Neural progenitor cell (in vitro differentiated cells): ENCODE measurements at regions not wholly inside any gene's neighbourhood (a gene's known extent, or its start where the extent isn't known, plus 50 kb on each side); places are given as distances from the start of the nearest gene placed in this dataset.

Experiments
- DNase-seq: peaks from one replicate; pipeline ENCODE4 v3.0.0-alpha.2; 2016; ENCODE audit warnings: low spot score
- H2AFZ ChIP-seq: fragments of 200-600 bp; sonication (generic); replicated peaks from 2 replicates; pipeline ENCODE4 v1.6.1; 2016; ENCODE audit warnings: antibody characterized with exemption
- H3F3A ChIP-seq: fragments of 200-600 bp; sonication (generic); 2 replicates; pipeline ENCODE4 v1.6.1; 2016; ENCODE audit warnings: antibody characterized with exemption, low read depth
- H3K27ac ChIP-seq: fragments of 200-600 bp; sonication (generic); 2 replicates; pipeline ENCODE4 v1.5.1; 2016; ENCODE audit warnings: mild to moderate bottlenecking
- H3K27me3 ChIP-seq: fragments of 200-600 bp; sonication (generic); 2 replicates; pipeline ENCODE4 v1.6.1; 2016; ENCODE audit warnings: mild to moderate bottlenecking, moderate library complexity
- H3K36me3 ChIP-seq: fragments of 200-600 bp; sonication (generic); 2 replicates; pipeline ENCODE4 v1.5.1; 2016
- H3K4me1 ChIP-seq: fragments of 200-600 bp; sonication (generic); 2 replicates; pipeline ENCODE4 v1.6.1; 2016; ENCODE audit warnings: mixed run types
- H3K4me2 ChIP-seq: fragments of 200-600 bp; sonication (generic); 2 replicates; pipeline ENCODE4 v1.6.1; 2016
- H3K4me3 ChIP-seq: fragments of 200-600 bp; sonication (generic); 2 replicates; pipeline ENCODE4 v1.5.1; 2016
- H3K79me2 ChIP-seq: fragments of 200-600 bp; sonication (generic); 2 replicates; pipeline ENCODE4 v1.6.1; 2016; ENCODE audit warnings: low read depth
- H3K9ac ChIP-seq: fragments of 200-600 bp; sonication (generic); 2 replicates; pipeline ENCODE4 v1.6.1; 2016
- H3K9me3 ChIP-seq: fragments of 200-600 bp; sonication (generic); 2 replicates; pipeline ENCODE4 v1.5.1; 2016; ENCODE audit warnings: low read depth
- H4K20me1 ChIP-seq: fragments of 200-600 bp; sonication (generic); 2 replicates; pipeline ENCODE4 v1.6.1; 2016; ENCODE audit warnings: low read depth
- H3K27ac Mint-ChIP-seq: 3 replicates; pipeline ENCODE4 v1.8.0; 2021; ENCODE audit warnings: mixed read lengths
- H3K27me3 Mint-ChIP-seq: 2 replicates; pipeline ENCODE4 v1.8.0; 2022; ENCODE audit warnings: low read depth, mild to moderate bottlenecking, inconsistent platforms, moderate library complexity, mixed read lengths; ENCODE audit not compliant: insufficient read depth
- H3K36me3 Mint-ChIP-seq: 3 replicates; pipeline ENCODE4 v1.8.0; 2021; ENCODE audit warnings: mixed read lengths
- H3K4me1 Mint-ChIP-seq: 3 replicates; pipeline ENCODE4 v1.8.0; 2021; ENCODE audit warnings: mixed read lengths
- H3K4me3 Mint-ChIP-seq: 3 replicates; pipeline ENCODE4 v1.8.0; 2021; ENCODE audit warnings: mild to moderate bottlenecking, moderate library complexity, mixed read lengths
- H3K9me3 Mint-ChIP-seq: 3 replicates; pipeline ENCODE4 v1.8.0; 2020; ENCODE audit warnings: mixed read lengths
- CTCF ChIP-seq: fragments of 200-600 bp; sonication (generic); IDR thresholded peaks from 2 replicates; pipeline ENCODE4 v1.5.1; 2017; ENCODE audit warnings: antibody characterized with exemption, mild to moderate bottlenecking
- EZH2 ChIP-seq: fragments of 200-600 bp; sonication (generic); IDR thresholded peaks from 2 replicates; pipeline ENCODE4 v1.6.1; 2017; ENCODE audit warnings: antibody characterized with exemption, mild to moderate bottlenecking, moderate library complexity
- EZH2phosphoT487 ChIP-seq: fragments of 200-600 bp; sonication (generic); IDR thresholded peaks from 2 replicates; pipeline ENCODE4 v1.6.1; 2017; ENCODE audit warnings: antibody characterized with exemption

DNA sequence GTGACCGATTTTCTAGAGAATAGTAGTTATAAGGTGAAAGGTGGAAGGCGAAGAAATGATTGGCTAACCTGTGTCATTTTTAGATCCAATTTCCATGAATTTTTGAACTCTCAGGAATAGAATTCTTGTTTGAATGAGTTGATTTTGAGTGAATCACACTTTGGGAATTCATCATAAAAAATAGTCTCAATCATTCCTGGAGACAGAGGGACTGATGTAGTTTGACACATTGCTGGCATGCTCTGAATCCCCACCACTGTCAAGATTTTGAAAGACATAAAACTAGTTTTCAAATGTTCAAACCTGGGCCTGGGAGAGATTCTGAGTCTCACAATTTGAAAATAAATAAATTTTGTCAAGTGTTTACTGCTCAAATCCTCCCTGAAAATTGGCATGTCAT, 861.4 kb upstream of the RAG2 start:
- Mint-ChIP-seq H3K36me3 (no peaks in the 10 kb centered on the region), H3K4me3 (no peak overlapping the region), H3K4me1 (no peaks in the 10 kb centered on the region), H3K9me3 (no peaks in the 10 kb centered on the region), H3K27me3 (no peaks in the 10 kb centered on the region), H3K27ac (no peak overlapping the region)
- Histone ChIP-seq H3K9me3 (no peaks in the 10 kb centered on the region), H3K4me2 (no peak overlapping the region), H3K79me2 (no peaks in the 10 kb centered on the region), H3K36me3 (no peaks in the 10 kb centered on the region), H2AFZ (no peak overlapping the region), H3K27me3 (no peaks in the 10 kb centered on the region), H3K4me3 (no peak overlapping the region), H3K27ac (no peak overlapping the region), H3F3A (no peaks in the 10 kb centered on the region), H3K4me1 (no peaks in the 10 kb centered on the region), H3K9ac (no peak overlapping the region), H4K20me1 (no peaks in the 10 kb centered on the region)
- TF ChIP-seq CTCF, result no peak
- TF ChIP-seq EZH2phosphoT487, result no peak
- TF ChIP-seq EZH2, result no peak
- DNase-seq, result no peak

GRCh38 chr11:37456746-37457145, 858.7 kb upstream of the RAG2 start:
- TF ChIP-seq EZH2, result no peak
- no peak for TF ChIP-seq CTCF
- TF ChIP-seq EZH2phosphoT487, result no peak
- H3F3A ChIP-seq, result no peaks in the 10 kb centered on the region
- H3K4me1 ChIP-seq, result no peaks in the 10 kb centered on the region
- no peak overlapping the region for H3K9ac ChIP-seq
- no peaks in the 10 kb centered on the region for H4K20me1 ChIP-seq
- Mint-ChIP-seq H3K27me3 (no peaks in the 10 kb centered on the region), H3K4me3 (no peak overlapping the region), H3K9me3 (no peaks in the 10 kb centered on the region), H3K36me3 (no peaks in the 10 kb centered on the region), H3K27ac (no peak overlapping the region), H3K4me1 (no peaks in the 10 kb centered on the region)
- H2AFZ ChIP-seq, result no peak overlapping the region
- H3K36me3 ChIP-seq, result no peaks in the 10 kb centered on the region
- no peaks in the 10 kb centered on the region for H3K27me3 ChIP-seq
- no peak overlapping the region for H3K27ac ChIP-seq
- no peaks in the 10 kb centered on the region for H3K79me2 ChIP-seq
- H3K4me3 ChIP-seq, result no peak overlapping the region
- H3K4me2 ChIP-seq, result no peak overlapping the region
- no peak for DNase-seq
- H3K9me3 ChIP-seq, result no peaks in the 10 kb centered on the region

- no peak overlapping the region for H2AFZ ChIP-seq
- H3K9ac ChIP-seq, result no peak overlapping the region
Observed at GRCh38 chr11:37451903-37452302, 853.9 kb upstream of the RAG2 start.

More at GRCh38 chr11:37451903-37452302, 853.9 kb upstream of the RAG2 start:
- Histone ChIP-seq H3K4me2 (no peak overlapping the region), H3F3A (no peaks in the 10 kb centered on the region), H3K79me2 (no peaks in the 10 kb centered on the region), H3K27ac (no peak overlapping the region), H4K20me1 (no peaks in the 10 kb centered on the region), H3K27me3 (no peaks in the 10 kb centered on the region), H3K36me3 (no peaks in the 10 kb centered on the region), H3K4me3 (no peak overlapping the region), H3K9me3 (no peaks in the 10 kb centered on the region), H3K4me1 (no peaks in the 10 kb centered on the region)
- no peak overlapping the region for H3K27ac Mint-ChIP-seq
- H3K4me3 Mint-ChIP-seq, result no peak overlapping the region
- no peaks in the 10 kb centered on the region for H3K36me3 Mint-ChIP-seq
- no peaks in the 10 kb centered on the region for H3K9me3 Mint-ChIP-seq
- H3K27me3 Mint-ChIP-seq, result no peaks in the 10 kb centered on the region
- TF ChIP-seq CTCF, result no peak
- TF ChIP-seq EZH2, result no peak
- TF ChIP-seq EZH2phosphoT487, result no peak
- H3K4me1 Mint-ChIP-seq, result no peaks in the 10 kb centered on the region
- no peak for DNase-seq
